K562 (cell line): ENCODE measurements at regions not wholly inside any gene's neighbourhood (a gene's known extent, or its start where the extent isn't known, plus 50 kb on each side); places are given as distances from the start of the nearest gene placed in this dataset.

Experiments used
- AFF4 ChIP-seq: sonication (generic); formaldehyde crosslinking; IDR thresholded peaks from 2 replicates; pipeline ENCODE4 v1.8.0; 2023; ENCODE audit warnings: mild to moderate bottlenecking, missing genetic modification reagents
- C11orf30 ChIP-seq: fragments of 450-650 bp; IDR thresholded peaks from 2 replicates; pipeline ENCODE4 v1.6.1; 2016; ENCODE audit warnings: low read depth, mild to moderate bottlenecking
- CAMTA2 ChIP-seq: fragments of 250-450 bp; sonication (Bioruptor Pico); conservative IDR thresholded peaks from 2 replicates; pipeline ENCODE4 v1.5.1; 2022
- CBFA2T2 ChIP-seq: fragments of 450-650 bp; conservative IDR thresholded peaks from 2 replicates; pipeline ENCODE4 v1.6.1; 2017; ENCODE audit warnings: mild to moderate bottlenecking
- CCAR2 ChIP-seq: fragments of 200-400 bp; formaldehyde crosslinking; IDR thresholded peaks from 2 replicates; pipeline ENCODE4 v1.6.1; 2017; ENCODE audit warnings: mild to moderate bottlenecking, low read depth, low read length
- CREBBP ChIP-seq: IDR thresholded peaks from one replicate; pipeline ENCODE4 v1.6.1; 2012; ENCODE audit warnings: low read depth, mild to moderate bottlenecking, control low read depth, inconsistent platforms, low read length
- E2F6 ChIP-seq, 2 experiments: IDR thresholded peaks; 2 replicates each; pipeline ENCODE4 v1.6.1; 2011; ENCODE audit warnings: borderline replicate concordance in 1 of 2, control low read depth in 1 of 2, low read depth in 1 of 2, low read length in 1 of 2, mild to moderate bottlenecking in 1 of 2, mixed read lengths in 1 of 2, moderate library complexity in 1 of 2; ENCODE audit not compliant: insufficient read depth in 1 of 2, insufficient read length in 1 of 2, poor library complexity in 1 of 2, severe bottlenecking in 1 of 2; ENCODE audit errors: extremely low read depth in 1 of 2
- ELF2 ChIP-seq: fragments of 250-450 bp; sonication (Bioruptor Pico); IDR thresholded peaks from 2 replicates; pipeline ENCODE4 v1.5.0; 2021; ENCODE audit warnings: mild to moderate bottlenecking
- FOXA1 ChIP-seq: fragments of 450-650 bp; IDR thresholded peaks from 2 replicates; pipeline ENCODE4 v1.6.1; 2016; ENCODE audit warnings: mild to moderate bottlenecking, borderline replicate concordance
- HMG20B ChIP-seq: fragments of 250-450 bp; sonication (Bioruptor Pico); IDR thresholded peaks from 2 replicates; pipeline ENCODE4 v1.5.0; 2021; ENCODE audit warnings: mild to moderate bottlenecking
- MXD1 ChIP-seq: fragments of 250-450 bp; sonication (Bioruptor Pico); IDR thresholded peaks from 2 replicates; pipeline ENCODE4 v1.8.0; 2021; ENCODE audit warnings: borderline replicate concordance, mild to moderate bottlenecking, moderate library complexity; ENCODE audit not compliant: poor library complexity, severe bottlenecking
- NR2F6 ChIP-seq: fragments of 450-650 bp; formaldehyde crosslinking; IDR thresholded peaks from 2 replicates; pipeline ENCODE4 v1.4.0; 2020; ENCODE audit warnings: mild to moderate bottlenecking
- PHF20 ChIP-seq: fragments of 450-650 bp; IDR thresholded peaks from 2 replicates; pipeline ENCODE4 v1.6.1; 2018; ENCODE audit not compliant: partially characterized antibody
- SLC30A9 ChIP-seq: fragments of 250-450 bp; sonication (Bioruptor Pico); IDR thresholded peaks from 2 replicates; pipeline ENCODE4 v1.8.0; 2022; ENCODE audit warnings: mild to moderate bottlenecking, moderate library complexity
- SRSF7 ChIP-seq: fragments of 200-400 bp; formaldehyde crosslinking; optimal IDR thresholded peaks from 2 replicates; pipeline ENCODE3; 2017; ENCODE audit warnings: mild to moderate bottlenecking, low read depth, low read length
- ZBTB49 ChIP-seq: sonication (generic); formaldehyde crosslinking; IDR thresholded peaks from 2 replicates; pipeline ENCODE4 v1.8.0; 2022; ENCODE audit warnings: missing genetic modification reagents, mild to moderate bottlenecking, borderline replicate concordance
- ZC3H11A ChIP-seq: IDR thresholded peaks from 2 replicates; pipeline ENCODE4 v1.6.1; 2012; ENCODE audit warnings: low read depth, low read length, improper control_type of control experiment
- ZFP36 ChIP-seq: fragments of 150-350 bp; IDR thresholded peaks from 2 replicates; pipeline ENCODE4 v1.6.1; 2018; ENCODE audit warnings: low read length, low read depth; ENCODE audit not compliant: partially characterized antibody
- ZKSCAN1 ChIP-seq: fragments of 150-350 bp; IDR thresholded peaks from 2 replicates; pipeline ENCODE4 v1.6.1; 2016; ENCODE audit warnings: low read depth, low read length
- ZNF354B ChIP-seq: fragments of 250-450 bp; sonication (Bioruptor Pico); IDR thresholded peaks from 2 replicates; pipeline ENCODE4 v1.4.0; 2020
- ZNF655 ChIP-seq: fragments of 250-450 bp; sonication (Bioruptor Pico); IDR thresholded peaks from 2 replicates; pipeline ENCODE4 v1.5.0; 2021

GRCh38 chr20:41669708-41670263 lies 51.6 kb upstream of the CHD6 start (continued):
- no peak for TF ChIP-seq E2F6 (IDR thresholded peaks at IDR 0.05; ENCODE audit: borderline replicate concordance in 1 of 2, extremely low read depth in 1 of 2, insufficient read depth in 1 of 2, insufficient read length in 1 of 2, low read depth in 1 of 2, low read length in 1 of 2, poor library complexity in 1 of 2, severe bottlenecking in 1 of 2)
- no peak for TF ChIP-seq ZKSCAN1
- TF ChIP-seq SLC30A9 = no peak
- TF ChIP-seq SRSF7 = no peak
- no peak for TF ChIP-seq ZFP36
- TF ChIP-seq PHF20 = no peak
- TF ChIP-seq CREBBP = no peak
- TF ChIP-seq CBFA2T2 = no peak
- no peak for TF ChIP-seq CAMTA2 (CRISPR knock-in tag)
- no peak for TF ChIP-seq ZBTB49 (CRISPR knock-in tag)
- no peak for TF ChIP-seq ZNF655 (CRISPR knock-in tag)
- peak; percentile 99 for TF ChIP-seq C11orf30
- no peak for TF ChIP-seq MXD1 (CRISPR knock-in tag)
- no peak for TF ChIP-seq ELF2
- no peak for TF ChIP-seq FOXA1
- no peak for TF ChIP-seq ZC3H11A
- TF ChIP-seq AFF4 = no peak
- TF ChIP-seq NR2F6 (CRISPR knock-in tag) = no peak
- no peak for TF ChIP-seq CCAR2
- no peak for TF ChIP-seq ZNF354B (CRISPR knock-in tag)
- TF ChIP-seq HMG20B (CRISPR knock-in tag) = no peak
